ENCODE measurements at regions not wholly inside any gene's neighbourhood (a gene's known extent, or its start where the extent isn't known, plus 50 kb on each side); places are given as distances from the start of the nearest gene placed in this dataset.

- Histone ChIP-seq H2AFZ (ENCODE audit: control insufficient read depth, low read depth, low read length) (no peak overlapping the region), H3K36me3 (ENCODE audit: control insufficient read depth in 2 of 2, insufficient read depth in 2 of 2, low read length in 1 of 2) (no peaks in the 10 kb centered on the region), H3K27me3 (replicated peaks in 1 of 2; ENCODE audit: control insufficient read depth in 2 of 2, insufficient read depth in 2 of 2, low read length in 1 of 2) (no peaks in the 10 kb centered on the region), H3K4me2 (ENCODE audit: control insufficient read depth, insufficient read depth) (no peak overlapping the region), H3K4me1 (ENCODE audit: control insufficient read depth, insufficient read depth, low read length) (no peaks in the 10 kb centered on the region), H3K9me3 (replicated peaks; ENCODE audit: control insufficient read depth, insufficient read depth, low read length) (no peaks in the 10 kb centered on the region), H3K79me2 (ENCODE audit: control insufficient read depth, insufficient read depth, low read length) (no peaks in the 10 kb centered on the region), H4K20me1 (ENCODE audit: control insufficient read depth, insufficient read depth) (no peaks in the 10 kb centered on the region), H3K9ac (ENCODE audit: control insufficient read depth, insufficient read depth, low read length) (no peak overlapping the region), H3K27ac (ENCODE audit: control insufficient read depth, insufficient read depth) (no peak overlapping the region), H3K4me3 (no peak overlapping the region)
- in situ Hi-C loops (cut with MboI): no loop called here
- ChIA-PET POLR2A (no interaction called here), SMC1A (ENCODE audit: uncharacterized antibody, unreplicated experiment) (interaction anchor here (1.2 kb wide), 1 partner anchor 18 kb away, joined by 4 read pairs; no protein-coding TSS in a partner anchor), RAD21 (ENCODE audit: unreplicated experiment) (no interaction called here), CTCF (interaction anchor here (2.1 kb wide), 1 partner anchor 37 kb away, joined by 7 read pairs; no protein-coding TSS in a partner anchor)
- WGBS (ENCODE audit: insufficient coverage, insufficient replicate concordance, low lambda C conversion rate, missing lambda C conversion rate): 4% methylated on average over 4 of the region's 4 CpGs
- no peak for ATAC-seq
- intact Hi-C loops (cut with micrococcal nuclease; ENCODE audit: unreplicated experiment): no loop called here
- FAIRE-seq: no peak
- TF ChIP-seq CHD1 (IDR thresholded peaks at IDR 0.05; ENCODE audit: low read depth, low read length): no peak
- no peak for TF ChIP-seq SMAD5 (IDR thresholded peaks at IDR 0.05; ENCODE audit: low read depth)
- no peak for TF ChIP-seq POLR2AphosphoS5 (IDR thresholded peaks at IDR 0.05; ENCODE audit: low read length)
- no peak for TF ChIP-seq BMI1 (IDR thresholded peaks at IDR 0.05; ENCODE audit: borderline replicate concordance)
- TF ChIP-seq RUNX3 (IDR thresholded peaks at IDR 0.05; ENCODE audit: low read length): no peak
- no peak for TF ChIP-seq ZNF622 (IDR thresholded peaks at IDR 0.05)
- TF ChIP-seq BCL11A (IDR thresholded peaks at IDR 0.05; ENCODE audit: low read depth, low read length): no peak
- no peak for TF ChIP-seq ZNF217 (IDR thresholded peaks at IDR 0.05)
- TF ChIP-seq ZNF687 (IDR thresholded peaks at IDR 0.05): no peak
- TF ChIP-seq NR2C2 (IDR thresholded peaks at IDR 0.05; ENCODE audit: borderline replicate concordance, control insufficient read depth, insufficient read length, low read depth): no peak
- no peak for TF ChIP-seq HDAC2 (IDR thresholded peaks at IDR 0.05)
- no peak for DNase-seq (ENCODE audit: low read depth, low spot score)
- BruUV-seq (replicated peaks): no TSS peak
Measured at GRCh38 chr7:41039386-41039953, 663.4 kb downstream of the INHBA start.

Measured in GM12878 (cell line).